NCI-H524 (cell line): ENCODE measurements at regions not wholly inside any gene's neighbourhood (a gene's known extent, or its start where the extent isn't known, plus 50 kb on each side); places are given as distances from the start of the nearest gene placed in this dataset.
"Not testable (repeated sequence)": the region's sequence is repeated elsewhere in the genome, so short reads cannot be mapped to it uniquely, and the experiment has no call there.

ENCODE experiments used
- DNase-seq, 2 experiments: peaks; one replicate each; lab custom pipeline; 2025; lab: John Stamatoyannopoulos, UW

GRCh38 chr5:1636208-1636770 is 112.5 kb upstream of the LPCAT1 start:
- DNase-seq, result not testable (repeated sequence)

DNA sequence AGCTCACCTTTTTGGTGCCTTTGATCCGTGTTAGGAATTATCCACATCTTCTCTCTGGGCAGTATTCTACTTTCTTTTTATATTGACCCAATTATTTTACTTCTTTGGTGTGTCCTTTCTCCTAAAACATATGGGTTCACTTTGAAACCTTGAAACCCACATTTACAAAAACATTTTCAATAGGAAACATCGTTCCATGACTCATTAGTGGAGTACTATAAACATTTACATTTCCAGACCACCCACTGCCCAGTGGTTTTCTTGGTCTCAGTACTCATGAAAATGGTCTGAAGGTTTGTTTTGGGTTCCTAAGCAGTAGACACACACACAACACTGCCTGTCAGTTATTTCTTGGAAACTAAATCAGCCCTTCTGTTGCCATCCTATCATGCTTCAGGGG is 111.7 kb upstream of the LPCAT1 start:
- DNase-seq, result not testable (repeated sequence)

GRCh38 chr5:1634337-1634661 is 110.5 kb upstream of the LPCAT1 start:
- DNase-seq, result no peak

GRCh38 chr5:1633605-1634336 is 110.0 kb upstream of the LPCAT1 start:
- peak; percentile 76 to 88 for DNase-seq

GRCh38 chr5:1631004-1631403 is 107.2 kb upstream of the LPCAT1 start:
- not testable (repeated sequence) for DNase-seq

DNA sequence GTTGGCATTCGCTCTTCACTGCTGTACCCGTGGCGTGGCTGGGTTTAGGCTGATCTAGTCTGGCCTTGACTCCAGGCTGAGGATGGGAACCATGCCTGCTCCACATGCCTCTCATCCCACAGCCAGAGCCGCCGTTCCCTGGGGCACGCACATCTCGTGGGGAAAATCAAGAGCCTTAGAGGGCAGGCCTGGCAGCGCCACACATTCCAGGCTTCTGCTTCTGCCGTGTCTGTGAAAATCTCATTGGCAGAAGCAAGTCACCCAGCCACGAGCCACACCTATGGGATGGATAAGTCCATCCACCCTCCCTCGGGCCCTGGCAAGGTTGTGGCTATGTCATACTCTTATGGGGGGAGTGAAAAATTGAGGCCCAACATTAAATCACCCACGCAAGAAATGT is 102.6 kb upstream of the LPCAT1 start:
- not testable (repeated sequence) for DNase-seq

- DNase-seq, result not testable (repeated sequence)
These were observed 95.8 kb upstream of the LPCAT1 start for GRCh38 chr5:1619531-1619930.

DNA sequence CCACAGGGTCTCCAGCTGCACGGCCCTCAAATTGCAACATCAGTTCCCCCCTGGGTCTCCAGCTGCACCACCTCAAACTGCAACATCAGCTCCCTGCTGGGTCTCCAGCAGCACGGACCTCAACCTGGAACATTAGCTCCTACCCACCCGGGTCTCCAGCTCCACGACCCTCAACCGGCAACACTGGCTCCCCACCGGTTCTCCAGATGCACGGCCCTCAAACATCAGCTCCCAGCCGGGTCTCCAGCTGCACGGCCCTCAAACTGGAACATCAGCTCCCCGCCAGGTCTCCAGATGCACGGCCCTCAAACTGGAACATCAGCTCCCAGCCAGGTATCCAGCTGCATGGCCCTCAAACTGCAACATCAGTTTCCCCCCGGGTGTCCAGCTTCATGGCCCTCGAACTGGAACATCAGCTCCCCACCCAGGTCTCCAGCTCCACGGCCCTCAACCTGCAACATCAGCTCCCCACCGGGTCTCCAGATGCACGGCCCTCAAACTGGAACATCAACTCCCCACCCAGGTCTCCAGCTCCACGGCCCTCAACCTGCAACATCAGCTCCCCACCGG is 94.6 kb upstream of the LPCAT1 start:
- DNase-seq, result not testable (repeated sequence)

DNA sequence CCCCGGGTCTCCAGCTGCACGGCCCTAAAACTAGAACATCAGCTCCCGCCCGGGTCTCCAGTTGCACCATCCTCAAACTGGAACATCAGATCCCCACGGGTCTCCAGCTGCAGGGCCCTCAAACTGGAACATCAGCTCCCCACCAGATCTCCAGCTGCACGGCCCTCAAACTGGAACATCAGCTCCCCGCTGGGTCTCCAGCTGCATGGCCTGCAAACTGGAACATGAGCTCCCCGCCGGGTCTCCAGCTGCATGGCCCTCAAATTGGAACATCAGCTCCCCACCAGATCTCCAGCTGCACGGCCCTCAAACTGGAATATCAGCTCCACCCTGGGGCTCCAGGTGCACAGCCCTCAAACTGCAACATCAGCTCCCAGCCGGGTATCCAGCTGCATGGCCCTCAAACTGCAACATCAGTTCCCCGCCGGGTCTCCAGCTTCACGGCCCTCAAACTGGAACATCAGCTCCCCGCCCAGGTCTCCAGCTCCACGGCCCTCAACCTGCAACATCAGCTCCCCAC is 93.5 kb upstream of the LPCAT1 start:
- not testable (repeated sequence) for DNase-seq

- DNase-seq, result not testable (repeated sequence)
These were observed 89.8 kb upstream of the LPCAT1 start for GRCh38 chr5:1613515-1613914.

DNA sequence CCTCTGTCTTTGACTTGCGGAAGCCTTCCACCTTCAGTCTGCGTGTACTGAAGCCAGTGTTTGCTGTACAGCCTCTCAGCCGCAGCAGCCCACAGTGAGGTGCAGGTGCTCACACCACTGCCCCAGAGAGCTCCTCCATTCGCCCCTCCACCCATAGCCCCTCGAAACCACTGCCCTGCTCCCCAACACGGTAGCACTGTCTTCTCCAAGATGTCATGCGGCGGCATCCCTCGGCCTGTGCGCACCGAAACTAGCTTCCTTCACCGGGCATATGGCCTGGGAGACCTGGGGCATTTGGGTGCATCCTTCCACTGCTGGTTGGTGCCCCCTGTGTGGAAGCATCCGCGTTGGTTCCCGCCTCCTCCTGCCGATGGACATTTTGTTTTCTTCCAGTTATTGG is 86.8 kb upstream of the LPCAT1 start:
- not testable (repeated sequence) for DNase-seq

- not testable (repeated sequence) for DNase-seq
These were observed 85.4 kb upstream of the LPCAT1 start for GRCh38 chr5:1609111-1609510.

GRCh38 chr5:1608336-1608735 is 84.6 kb upstream of the LPCAT1 start:
- DNase-seq, result not testable (repeated sequence)

DNA sequence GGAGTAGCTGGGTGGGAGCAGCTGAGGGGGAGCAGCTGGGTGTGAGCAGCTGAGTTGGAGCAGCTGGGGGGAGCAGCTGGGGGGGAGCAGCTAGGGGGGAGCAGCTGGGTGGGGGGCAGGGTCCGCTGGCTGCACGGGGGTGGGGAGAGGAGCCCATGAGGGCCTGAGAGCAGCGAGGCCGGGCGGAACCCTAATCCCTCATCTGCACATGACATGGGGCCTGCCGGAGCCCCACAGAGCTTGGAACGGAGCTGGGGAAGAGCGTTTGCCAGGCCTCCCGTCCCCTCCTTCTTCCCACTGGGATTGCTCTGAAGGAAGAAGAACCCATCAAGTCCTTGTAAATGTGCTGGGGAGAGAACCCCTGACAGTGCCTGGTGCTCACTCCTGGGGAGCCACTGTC is 83.2 kb upstream of the LPCAT1 start:
- DNase-seq, result not testable (repeated sequence)

- not testable (repeated sequence) for DNase-seq
These were observed 80.2 kb upstream of the LPCAT1 start for GRCh38 chr5:1603916-1604315.

DNA sequence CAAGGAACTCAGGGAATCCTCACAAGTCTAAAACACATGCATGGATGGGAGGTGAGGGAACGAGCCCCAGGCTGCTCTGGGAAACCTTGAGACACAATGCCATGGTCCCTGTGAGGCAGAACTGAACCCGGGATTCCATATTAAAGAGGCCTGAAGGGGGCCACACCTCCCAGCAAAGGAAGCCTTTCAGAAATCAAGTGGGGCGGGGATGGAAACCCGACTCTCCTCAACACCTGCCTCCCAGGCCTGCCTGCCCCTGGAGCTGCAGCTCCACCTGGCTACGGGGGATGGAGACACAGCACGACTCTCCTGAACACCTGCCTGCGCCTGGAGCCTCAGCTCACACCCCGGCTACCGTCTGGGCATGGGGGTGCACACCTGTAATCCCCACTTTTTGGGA is 77.8 kb upstream of the LPCAT1 start:
- peak; percentile 57 to 86 for DNase-seq

GRCh38 chr5:1598950-1599737 is 75.4 kb upstream of the LPCAT1 start:
- DNase-seq, result peak in 1 of 2 experiments; percentile 9

DNA sequence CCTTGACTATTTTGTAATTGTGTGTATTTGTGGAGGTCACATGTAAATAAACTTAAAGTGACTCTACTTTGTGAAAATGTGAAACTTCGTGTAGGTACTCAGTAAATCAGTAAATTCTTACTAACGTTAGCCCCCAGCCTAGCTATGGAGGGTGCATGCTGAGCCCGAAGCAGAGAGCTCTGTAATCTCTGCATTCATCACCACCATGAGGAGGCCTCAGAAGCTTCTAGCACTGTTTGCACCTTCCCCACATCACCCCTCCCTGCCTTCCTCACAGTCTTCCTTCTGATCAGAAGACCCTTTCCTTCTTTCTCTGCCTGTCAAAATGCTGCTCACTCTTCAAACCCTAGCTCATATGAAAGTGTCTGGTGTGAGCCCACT is 73.3 kb upstream of the LPCAT1 start:
- DNase-seq, result not testable (repeated sequence)

GRCh38 chr5:1596462-1597092 is 72.8 kb upstream of the LPCAT1 start:
- not testable (repeated sequence) for DNase-seq

DNA sequence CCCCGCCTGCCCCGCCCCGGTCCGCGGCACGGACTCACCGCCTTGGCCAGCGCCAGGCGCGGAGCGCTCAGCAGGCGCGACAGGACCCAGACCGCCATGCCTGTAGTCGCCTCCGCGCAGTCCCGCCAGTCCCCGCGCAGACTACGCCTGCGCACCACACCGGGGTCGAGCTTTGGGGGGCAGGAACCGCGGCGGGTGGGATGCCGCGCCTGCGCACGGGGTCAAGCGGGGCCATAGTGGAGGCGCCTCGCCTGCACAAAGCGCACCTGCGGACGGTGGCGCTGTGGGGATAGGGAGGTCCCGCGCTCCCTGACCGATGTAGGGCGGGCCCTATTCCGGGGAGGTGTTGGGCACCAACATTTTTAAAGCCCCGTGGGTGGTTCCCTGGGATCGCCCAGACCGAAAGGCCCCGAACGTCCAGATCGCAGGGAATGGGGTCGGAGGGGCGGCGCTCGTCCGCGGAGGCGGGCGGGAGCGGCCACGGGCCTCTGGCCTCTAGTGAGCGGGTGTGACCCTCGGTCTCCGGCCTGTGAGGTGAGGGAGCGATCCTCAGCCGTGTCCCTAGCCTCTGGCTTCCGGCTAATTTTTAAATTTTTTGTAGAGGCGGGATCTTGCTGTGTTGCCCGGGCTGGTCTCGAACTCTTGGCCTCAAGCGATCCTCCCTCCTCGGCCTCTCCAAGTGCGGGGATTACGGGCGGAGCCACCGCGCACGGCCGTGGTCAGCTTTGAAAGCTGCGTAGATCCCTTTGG is 70.8 kb upstream of the LPCAT1 start:
- DNase-seq, result peak; percentile 89 to 92

DNA sequence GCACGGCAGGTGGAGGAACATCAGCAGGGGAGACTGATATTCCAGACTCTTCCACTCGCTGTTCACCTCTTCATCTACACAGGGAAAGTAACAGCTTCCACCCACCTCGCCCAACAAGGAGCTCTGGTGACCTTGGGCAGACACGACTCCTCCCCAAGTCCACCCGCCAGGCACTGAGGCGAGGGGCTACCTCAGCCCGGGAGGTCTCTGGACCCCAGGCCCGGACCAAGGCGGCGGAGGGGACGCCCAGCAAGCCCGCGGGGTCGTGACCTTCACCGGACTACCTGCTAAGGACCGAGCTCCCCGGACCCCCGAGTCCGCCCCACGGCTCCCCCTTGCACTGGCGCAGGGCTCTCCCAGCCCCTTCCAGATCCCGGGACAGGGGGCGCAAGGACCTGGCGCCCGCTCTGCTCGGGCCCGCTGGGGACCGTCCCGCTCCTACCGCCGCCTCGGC is 70.2 kb upstream of the LPCAT1 start:
- no peak for DNase-seq
